ENCODE measurements at regions not wholly inside any gene's neighbourhood (a gene's known extent, or its start where the extent isn't known, plus 50 kb on each side); places are given as distances from the start of the nearest gene placed in this dataset.

GRCh38 chr15:60130821-60131220 is 126.7 kb downstream of the FOXB1 start:
- Histone ChIP-seq H3K4me2 (ENCODE audit: insufficient read depth, low read length) (no peak overlapping the region), H3K36me3 (ENCODE audit: control insufficient read depth in 2 of 2, extremely low read depth in 1 of 2, insufficient read depth in 2 of 2, low read length in 2 of 2) (no peaks in the 10 kb centered on the region), H3K27me3 (ENCODE audit: control insufficient read depth in 2 of 2, insufficient read depth in 2 of 2, low read length in 2 of 2) (peaks cover 9 to 19% of the 10 kb centered on the region in 2 experiments), H3K9ac (replicated peaks; ENCODE audit: extremely low read depth, insufficient read depth, low read length) (no peak overlapping the region), H3K9me3 (replicated peaks; ENCODE audit: control insufficient read depth, insufficient read depth, low read length) (no peaks in the 10 kb centered on the region), H4K20me1 (replicated peaks; ENCODE audit: control insufficient read depth, extremely low read depth, insufficient read depth, low read length) (no peaks in the 10 kb centered on the region), H3K9me1 (replicated peaks; ENCODE audit: control insufficient read depth, extremely low read depth, insufficient read depth, low read length) (no peaks in the 10 kb centered on the region), H3K4me3 (replicated peaks in 1 of 3; ENCODE audit: insufficient read depth in 1 of 3, low read depth in 1 of 3, low read length in 3 of 3) (no peak overlapping the region), H3K27ac (ENCODE audit: insufficient read depth, low read depth, low read length) (no peak overlapping the region), H3K79me2 (ENCODE audit: control insufficient read depth, insufficient read depth, low read length) (no peaks in the 10 kb centered on the region), H2AFZ (ENCODE audit: low read depth, low read length) (no peak overlapping the region), H3K4me1 (ENCODE audit: control insufficient read depth, extremely low read depth, insufficient read depth, low read length) (peaks cover 5% of the 10 kb centered on the region)
- DNase-seq (ENCODE audit: low read depth, low spot score): no peak
- ChIA-PET POLR2A (no interaction called here), CTCF (interaction anchor here (1.5 kb wide), 1 partner anchor 11 kb away, joined by 5 read pairs; no protein-coding TSS in a partner anchor)
- BruUV-seq (replicated peaks): no TSS peak
- intact Hi-C loops (cut with micrococcal nuclease): no loop called here
- TF ChIP-seq GATA2 (IDR thresholded peaks at IDR 0.05; ENCODE audit: insufficient read depth, insufficient read length, low read depth, low read length) (no peak), CTCF (IDR thresholded peaks at IDR 0.05; ENCODE audit: extremely low read depth in 1 of 2, insufficient read depth in 1 of 2, low read depth in 1 of 2, low read length in 2 of 2) (no peak), POLR2AphosphoS5 (IDR thresholded peaks at IDR 0.05; ENCODE audit: insufficient read depth, low read depth, low read length) (no peak), FOS (IDR thresholded peaks at IDR 0.05; ENCODE audit: borderline replicate concordance, insufficient read depth, low read length) (no peak), MYC (IDR thresholded peaks at IDR 0.05; ENCODE audit: low read depth, low read length) (no peak), EZH2 (IDR thresholded peaks at IDR 0.05; ENCODE audit: borderline replicate concordance, low read depth, low read length, severe bottlenecking) (no peak), JUN (IDR thresholded peaks at IDR 0.05; ENCODE audit: borderline replicate concordance, insufficient read depth, insufficient read length, low read depth) (no peak)
- dilution Hi-C loops (cut with MboI; ENCODE audit: extremely low pct_ligation_motif_present, low sequenced_read_pairs): no loop called here
- FAIRE-seq: no peak
